ENCODE measurements at regions not wholly inside any gene's neighbourhood (a gene's known extent, or its start where the extent isn't known, plus 50 kb on each side); places are given as distances from the start of the nearest gene placed in this dataset.

GRCh38 chr1:29451368-29451892, 215.1 kb downstream of the PTPRU start:
- DNase-seq (ENCODE audit: low read depth), result no peak
- no peak for TF ChIP-seq CTCF (IDR thresholded peaks at IDR 0.05; ENCODE audit: low read depth, low read length, missing control alignments)
- no peak overlapping the region for H3K4me3 ChIP-seq (ENCODE audit: low read depth, low read length)
- in situ Hi-C loops (cut with HindIII; ENCODE audit: low sequenced_read_pairs), result no loop called here

GRCh38 chr1:29450591-29450990, 214.3 kb downstream of the PTPRU start:
- in situ Hi-C loops (cut with HindIII; ENCODE audit: low sequenced_read_pairs), result no loop called here
- DNase-seq (ENCODE audit: low read depth), result no peak
- no peak overlapping the region for H3K4me3 ChIP-seq (ENCODE audit: low read depth, low read length)
- no peak for TF ChIP-seq CTCF (IDR thresholded peaks at IDR 0.05; ENCODE audit: low read depth, low read length, missing control alignments)

- DNase-seq (ENCODE audit: low read depth), result no peak
- no peak overlapping the region for H3K4me3 ChIP-seq (ENCODE audit: low read depth, low read length)
- in situ Hi-C loops (cut with HindIII; ENCODE audit: low sequenced_read_pairs), result no loop called here
These were observed 212.3 kb downstream of the PTPRU start for GRCh38 chr1:29448456-29449235.

GRCh38 chr1:29447368-29447767, 211.0 kb downstream of the PTPRU start:
- in situ Hi-C loops (cut with HindIII; ENCODE audit: low sequenced_read_pairs), result no loop called here
- DNase-seq (ENCODE audit: low read depth), result no peak
- no peak overlapping the region for H3K4me3 ChIP-seq (ENCODE audit: low read depth, low read length)
- TF ChIP-seq CTCF (IDR thresholded peaks at IDR 0.05; ENCODE audit: low read depth, low read length, missing control alignments), result no peak

More at GRCh38 chr1:29448456-29449235, 212.3 kb downstream of the PTPRU start:
- TF ChIP-seq CTCF (IDR thresholded peaks at IDR 0.05; ENCODE audit: low read depth, low read length, missing control alignments), result no peak

- no peak overlapping the region for H3K4me3 ChIP-seq (ENCODE audit: low read depth, low read length)
- in situ Hi-C loops (cut with HindIII; ENCODE audit: low sequenced_read_pairs), result no loop called here
- TF ChIP-seq CTCF (IDR thresholded peaks at IDR 0.05; ENCODE audit: low read depth, low read length, missing control alignments), result no peak
- no peak for DNase-seq (ENCODE audit: low read depth)
These were observed 208.7 kb downstream of the PTPRU start for GRCh38 chr1:29444782-29445729.

GRCh38 chr1:29444081-29444715, 207.9 kb downstream of the PTPRU start:
- H3K4me3 ChIP-seq (ENCODE audit: low read depth, low read length), result no peak overlapping the region
- no peak for TF ChIP-seq CTCF (IDR thresholded peaks at IDR 0.05; ENCODE audit: low read depth, low read length, missing control alignments)
- in situ Hi-C loops (cut with HindIII; ENCODE audit: low sequenced_read_pairs), result no loop called here
- no peak for DNase-seq (ENCODE audit: low read depth)
